HG03378 (cell line): ENCODE measurements at regions not wholly inside any gene's neighbourhood (a gene's known extent, or its start where the extent isn't known, plus 50 kb on each side); places are given as distances from the start of the nearest gene placed in this dataset.

Experiments used
- ATAC-seq: cut with Tn5 transposase; IDR thresholded peaks from one replicate; pipeline ENCODE4 v1.9.1; 2021; ENCODE audit warnings: mild to moderate bottlenecking, moderate library complexity; ENCODE audit not compliant: unreplicated experiment

DNA sequence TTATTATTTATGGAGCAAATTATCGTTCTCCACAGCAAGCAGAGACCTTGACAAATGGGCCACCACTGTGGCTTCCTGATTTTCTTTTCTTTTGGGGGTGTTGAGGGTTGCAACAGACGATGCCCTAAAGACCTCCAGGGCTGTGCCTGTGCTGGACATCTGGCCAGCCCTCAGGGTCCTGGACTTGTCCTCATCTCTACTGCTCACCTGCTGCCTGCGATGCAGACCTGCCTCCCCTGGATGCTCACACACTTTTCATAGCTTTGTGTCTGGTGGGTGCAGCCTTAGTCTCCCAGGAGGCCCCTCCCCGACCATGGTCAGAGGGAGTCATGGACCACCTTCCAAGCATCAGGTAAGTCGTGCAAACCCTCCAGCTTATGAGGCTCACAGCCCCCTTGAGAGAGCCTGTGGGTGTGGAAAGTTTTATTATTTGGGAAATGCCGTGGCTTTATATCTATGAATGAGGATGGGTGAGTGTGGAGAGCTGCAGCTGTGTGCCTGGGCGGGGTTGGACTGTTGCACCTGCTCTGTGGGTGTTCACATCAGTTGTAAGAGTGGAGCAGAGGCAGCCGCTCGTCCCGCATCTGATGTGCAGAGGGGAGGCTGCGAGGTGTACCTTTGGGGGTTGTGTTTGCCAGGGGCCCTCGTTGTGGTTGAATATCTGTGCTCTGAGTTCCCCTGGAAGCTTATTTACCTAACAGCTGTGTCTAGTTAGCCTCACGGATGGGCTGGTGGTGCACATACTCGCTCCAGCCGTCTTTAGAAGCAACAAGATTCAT lies 126.3 kb upstream of the IRX4 start:
- no peak for ATAC-seq

DNA sequence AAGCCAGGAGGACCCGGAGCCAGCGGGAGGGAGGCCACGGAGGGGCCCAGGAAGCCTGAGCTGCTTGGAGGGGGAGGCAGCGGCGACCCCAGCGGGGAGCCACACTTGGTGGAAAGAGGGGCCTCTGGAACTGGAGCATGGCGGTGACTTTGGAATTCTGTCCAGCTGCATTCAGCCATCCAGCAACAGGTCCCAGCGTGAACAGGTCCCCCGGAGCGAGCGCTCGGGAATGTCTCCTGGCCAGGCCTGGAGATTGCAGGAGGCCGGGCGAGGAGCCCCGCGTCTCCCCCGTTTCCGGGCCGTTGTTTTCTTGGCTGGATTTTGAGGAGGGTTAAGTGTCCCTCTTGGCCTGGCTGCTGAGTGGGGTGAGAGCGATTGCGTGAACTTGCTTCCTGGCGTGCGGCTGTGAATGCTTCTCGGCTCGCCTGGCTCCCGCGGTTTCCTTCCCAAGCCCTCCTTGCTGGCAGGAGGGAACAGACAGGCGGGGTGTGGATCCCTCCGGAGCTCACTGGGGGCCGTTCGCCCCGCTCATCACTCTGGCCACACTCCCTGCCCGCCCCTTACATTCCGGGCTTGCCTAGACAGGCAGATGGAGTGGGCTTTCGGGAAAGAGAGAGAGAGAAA lies 125.3 kb upstream of the IRX4 start:
- no peak for ATAC-seq

DNA sequence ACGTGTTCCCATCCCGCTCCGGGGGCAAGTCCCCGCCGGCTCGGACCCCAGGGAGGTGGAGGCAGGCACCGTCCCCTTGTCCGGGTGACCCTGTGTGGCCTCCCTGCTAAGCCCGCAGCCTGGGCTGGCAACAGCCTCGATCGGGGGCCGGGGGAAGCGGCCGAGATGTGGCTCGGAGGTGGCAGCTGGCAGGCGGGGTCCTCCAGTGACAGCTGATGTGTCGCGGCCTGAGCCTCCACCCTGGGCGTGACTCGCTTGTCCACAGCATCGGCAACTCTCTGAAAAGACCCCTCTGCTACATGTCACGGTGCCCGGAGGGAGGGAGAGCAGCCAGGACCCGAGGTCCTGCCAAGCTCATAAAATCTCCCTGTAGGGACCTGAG lies 124.8 kb upstream of the IRX4 start:
- no peak for ATAC-seq

DNA sequence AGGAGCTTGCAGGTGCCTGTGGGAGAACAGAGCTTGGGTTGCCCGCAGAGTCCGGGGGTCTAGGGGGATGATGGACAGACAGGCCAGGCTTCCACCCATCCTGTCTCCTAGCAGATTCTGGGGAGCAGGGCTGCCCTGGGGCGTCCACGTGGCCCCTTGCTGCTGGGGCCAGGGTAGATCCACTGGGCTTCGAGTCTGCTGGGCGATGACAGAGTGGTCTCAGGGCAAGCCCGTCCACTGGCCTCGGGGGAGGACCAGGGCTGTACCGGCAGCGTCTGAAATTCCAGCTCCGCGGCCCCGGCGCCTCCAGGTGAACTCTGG lies 124.2 kb upstream of the IRX4 start:
- no peak for ATAC-seq

DNA sequence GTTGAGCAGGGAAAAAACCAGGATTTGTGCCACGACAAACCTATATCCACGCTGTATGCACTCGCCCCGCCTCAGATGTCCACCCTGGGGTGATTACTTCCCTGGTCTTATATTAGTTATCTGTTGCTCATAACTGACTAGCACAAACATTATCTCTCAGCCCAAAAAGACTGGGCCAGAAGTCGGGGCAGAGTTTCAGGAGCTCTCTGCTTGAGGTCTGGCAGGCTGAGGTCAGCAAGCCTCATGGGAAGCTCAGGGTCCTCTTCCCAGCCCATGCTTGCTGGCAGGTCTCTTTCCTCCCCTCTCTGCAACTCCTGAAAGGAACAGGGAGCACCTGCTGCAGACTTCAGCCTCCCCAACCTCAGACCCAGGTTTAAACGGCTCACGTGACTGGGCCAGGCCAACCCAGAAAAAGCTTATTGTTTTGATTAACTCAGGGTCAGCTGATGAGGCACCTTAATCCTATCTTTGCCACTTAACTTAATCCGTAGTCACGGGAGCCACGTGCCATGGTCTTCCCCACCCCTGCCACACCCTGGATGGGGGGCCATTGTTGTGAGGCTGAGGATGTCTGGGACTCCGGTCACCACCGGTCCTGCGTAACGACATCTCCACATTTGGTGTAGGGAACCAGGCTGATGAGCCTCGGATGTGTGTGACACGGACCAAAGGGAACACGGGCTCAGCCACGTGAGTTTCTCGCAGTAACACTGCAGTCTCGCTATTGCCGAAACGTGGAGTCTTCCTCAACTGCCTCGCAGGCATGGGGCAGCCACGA lies 123.7 kb upstream of the IRX4 start:
- no peak for ATAC-seq

DNA sequence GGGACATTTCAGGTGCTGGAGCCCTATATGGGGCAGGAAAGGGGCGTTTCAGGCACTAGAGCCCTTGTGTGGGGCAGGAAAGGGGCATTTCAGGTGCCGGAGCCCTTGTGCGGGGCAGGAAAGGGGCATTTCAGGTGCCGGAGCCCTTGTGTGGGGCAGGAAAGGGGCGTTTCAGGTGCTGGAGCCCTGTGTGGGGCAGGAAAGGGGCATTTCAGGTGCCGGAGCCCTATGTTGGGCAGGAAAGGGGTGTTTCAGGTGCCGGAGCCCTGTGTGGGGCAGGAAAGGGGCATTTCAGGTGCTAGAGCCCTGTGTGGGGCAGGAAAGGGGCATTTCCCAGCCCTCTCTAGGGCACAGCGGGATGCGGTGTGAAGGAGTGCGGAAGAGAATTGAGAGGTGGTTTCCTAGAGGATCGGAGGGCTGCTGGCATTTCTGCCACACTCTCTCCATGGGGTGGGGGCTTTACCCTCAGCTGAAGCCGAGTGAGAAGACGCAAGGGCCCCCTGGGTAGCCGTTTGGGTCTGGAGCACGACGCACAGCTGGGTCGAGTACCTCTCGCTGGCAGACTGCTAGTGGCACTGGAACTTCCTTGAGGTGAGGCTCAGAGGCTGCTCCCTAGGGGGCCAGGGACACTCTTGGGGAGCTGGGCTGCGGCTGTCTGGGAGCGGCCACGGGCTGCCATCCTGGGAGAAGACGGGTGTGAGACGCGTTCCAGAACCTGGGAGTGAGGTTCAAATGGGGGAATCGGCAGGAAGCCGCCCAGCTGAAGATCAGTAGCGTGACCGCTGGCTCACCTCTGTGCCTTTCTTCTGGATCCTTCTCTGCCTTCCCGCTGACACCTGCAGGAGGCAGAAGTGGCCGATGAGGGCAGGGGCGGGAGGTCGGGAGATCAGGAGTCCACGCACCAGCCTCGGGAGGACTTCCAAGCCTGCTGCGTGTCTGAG lies 122.6 kb upstream of the IRX4 start:
- no peak for ATAC-seq

DNA sequence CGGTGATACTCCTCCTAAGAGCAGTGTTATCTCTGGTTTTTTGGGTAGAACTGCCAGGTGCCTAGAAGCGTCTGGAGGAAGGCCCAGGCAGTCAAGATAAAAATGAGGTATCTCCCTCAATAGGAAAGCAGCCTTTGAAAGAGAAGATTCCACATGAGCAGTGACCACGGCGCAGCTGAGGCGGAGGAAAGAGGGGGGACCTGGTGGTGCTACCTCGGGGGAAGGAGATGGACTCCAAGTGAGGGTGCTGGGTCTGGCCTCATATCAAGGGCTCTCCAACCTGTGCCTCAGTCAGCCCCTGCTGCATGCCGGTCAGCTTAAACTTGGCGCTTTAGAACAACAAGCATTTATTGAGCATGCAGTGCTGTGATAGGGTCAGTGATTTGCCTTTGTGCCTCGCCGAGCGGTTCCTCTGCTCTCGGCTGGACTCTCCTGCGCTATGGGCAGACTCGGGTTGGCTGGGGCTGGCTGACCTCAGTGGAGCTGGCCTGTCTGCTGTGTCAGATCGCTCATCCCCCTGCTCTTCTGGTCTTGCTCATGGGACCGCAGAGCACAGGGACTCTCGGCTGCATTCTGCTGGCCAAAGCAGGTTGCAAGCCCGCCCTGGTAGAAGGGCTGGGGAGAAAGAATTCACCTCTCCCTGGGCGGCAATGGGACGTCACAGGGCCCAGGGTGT lies 121.1 kb upstream of the IRX4 start:
- no peak for ATAC-seq

DNA sequence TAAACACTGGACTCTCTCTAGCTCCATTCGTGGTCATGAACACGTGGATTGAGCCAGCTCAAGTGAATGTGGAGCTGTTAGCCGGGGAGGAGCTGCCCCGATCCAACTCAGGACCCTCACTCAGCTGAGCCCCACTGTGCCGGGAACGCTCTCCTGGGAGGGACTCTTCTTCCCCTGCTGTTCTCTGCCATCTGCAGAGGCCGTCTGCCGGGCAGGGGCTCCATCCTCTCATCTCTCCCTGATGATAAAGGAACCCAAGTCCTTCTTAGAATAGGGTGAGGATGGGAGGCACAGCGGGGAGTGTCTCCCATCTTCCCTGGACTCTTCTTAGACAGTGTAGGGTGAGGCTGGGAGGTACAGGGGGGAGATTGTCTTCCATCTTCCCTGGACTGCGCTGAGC lies 120.5 kb upstream of the IRX4 start:
- ATAC-seq, result no peak

DNA sequence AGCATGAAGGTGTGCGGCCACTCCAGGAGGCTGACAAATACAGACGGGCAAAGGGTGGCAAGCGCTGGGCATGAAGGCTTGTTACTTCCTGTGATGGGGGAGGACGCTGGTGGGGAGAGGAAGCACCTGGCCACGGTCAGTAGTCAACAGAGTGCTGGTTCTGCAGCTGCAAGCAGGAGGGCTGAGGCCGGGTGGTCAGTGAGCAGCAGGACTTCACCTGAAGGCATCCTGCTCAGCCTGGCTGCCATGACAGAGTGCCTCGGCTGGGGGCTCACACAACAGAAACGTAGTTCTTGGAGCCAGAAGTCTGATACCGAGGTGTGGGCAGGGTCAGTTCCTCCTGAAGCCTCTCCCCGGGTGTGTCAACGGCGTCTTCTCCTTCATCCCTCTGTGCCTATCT lies 118.6 kb upstream of the IRX4 start:
- ATAC-seq, result no peak

DNA sequence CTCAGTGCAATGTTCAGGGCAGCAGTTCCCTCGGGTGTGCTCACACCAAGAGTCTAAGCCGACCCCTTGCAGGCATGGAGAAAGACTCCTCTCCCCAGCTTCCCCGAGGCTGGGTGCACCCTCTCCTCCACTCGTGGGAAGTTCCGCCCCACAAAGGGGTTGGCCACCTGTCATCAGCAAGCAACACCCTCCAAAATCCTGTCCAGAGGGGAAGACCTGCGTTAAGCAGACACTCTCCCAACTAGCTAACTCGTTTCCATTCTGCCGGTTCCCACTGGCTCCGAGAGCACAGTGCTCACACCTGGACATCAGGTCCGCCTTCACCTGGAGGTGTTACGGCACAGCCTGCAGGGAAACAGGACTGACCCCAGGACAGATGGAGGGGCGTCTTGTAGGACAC lies 117.9 kb upstream of the IRX4 start:
- no peak for ATAC-seq

DNA sequence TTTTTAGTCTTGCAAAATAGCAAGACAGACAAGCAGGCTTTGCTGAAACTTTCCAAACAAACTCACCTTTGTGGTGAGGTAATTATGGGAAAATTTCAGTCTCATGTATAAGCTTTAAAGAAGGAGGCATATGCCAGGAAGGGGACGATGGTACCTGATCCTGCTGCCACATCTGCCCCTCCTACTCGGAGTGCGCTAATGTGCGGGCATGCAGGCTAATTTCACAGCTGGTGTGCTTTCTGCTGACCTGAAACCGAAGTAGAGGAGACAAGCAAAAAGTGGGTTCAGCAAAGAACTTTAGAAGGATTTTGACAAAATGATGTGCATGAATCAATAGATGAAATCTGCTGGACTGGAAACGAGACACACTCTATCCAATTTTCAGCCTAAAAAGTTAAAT lies 117.1 kb upstream of the IRX4 start:
- no peak for ATAC-seq

DNA sequence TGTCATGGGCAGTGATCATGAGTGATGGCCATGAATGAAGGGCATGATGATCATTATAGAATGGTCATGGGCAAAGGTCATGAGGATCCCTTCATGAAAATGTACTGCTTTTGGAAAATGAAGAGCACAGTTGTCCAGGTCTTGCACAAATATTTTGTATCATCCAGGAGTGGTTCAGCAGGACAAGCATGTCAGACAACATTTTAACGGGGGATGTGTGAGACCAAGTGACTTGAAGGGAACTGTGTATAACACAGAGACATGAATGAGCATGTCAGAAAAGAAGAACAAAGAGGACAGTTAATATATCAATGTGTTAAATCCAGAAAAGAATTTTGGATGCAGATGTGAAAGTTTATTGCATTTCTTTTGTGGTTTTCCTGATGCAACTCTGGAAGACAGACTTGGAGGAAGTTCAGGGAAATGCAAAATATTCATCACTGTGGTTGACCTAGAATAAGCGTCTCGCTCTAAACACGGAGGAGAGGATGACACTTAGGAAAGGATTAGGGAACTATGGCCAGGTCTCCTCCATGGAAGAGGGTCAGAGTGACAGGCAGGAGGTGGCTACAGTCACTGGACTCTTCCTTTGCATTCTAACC lies 116.1 kb upstream of the IRX4 start:
- no peak for ATAC-seq

DNA sequence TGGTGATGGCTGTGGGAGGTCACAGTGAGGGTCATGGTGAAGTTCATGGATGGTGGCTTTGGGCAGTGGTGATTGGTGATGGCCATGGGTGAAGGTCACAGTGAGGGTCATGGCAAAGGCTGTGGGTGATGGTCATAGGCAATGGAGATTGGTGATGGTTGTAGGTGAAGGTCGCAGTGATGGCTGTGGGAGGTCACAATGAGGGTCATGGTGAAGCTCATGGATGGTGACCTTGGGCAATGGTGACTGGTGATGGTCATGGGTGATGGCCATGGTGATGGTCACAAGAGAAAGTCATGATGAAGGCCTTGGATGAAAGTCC lies 115.6 kb upstream of the IRX4 start:
- ATAC-seq, result no peak

DNA sequence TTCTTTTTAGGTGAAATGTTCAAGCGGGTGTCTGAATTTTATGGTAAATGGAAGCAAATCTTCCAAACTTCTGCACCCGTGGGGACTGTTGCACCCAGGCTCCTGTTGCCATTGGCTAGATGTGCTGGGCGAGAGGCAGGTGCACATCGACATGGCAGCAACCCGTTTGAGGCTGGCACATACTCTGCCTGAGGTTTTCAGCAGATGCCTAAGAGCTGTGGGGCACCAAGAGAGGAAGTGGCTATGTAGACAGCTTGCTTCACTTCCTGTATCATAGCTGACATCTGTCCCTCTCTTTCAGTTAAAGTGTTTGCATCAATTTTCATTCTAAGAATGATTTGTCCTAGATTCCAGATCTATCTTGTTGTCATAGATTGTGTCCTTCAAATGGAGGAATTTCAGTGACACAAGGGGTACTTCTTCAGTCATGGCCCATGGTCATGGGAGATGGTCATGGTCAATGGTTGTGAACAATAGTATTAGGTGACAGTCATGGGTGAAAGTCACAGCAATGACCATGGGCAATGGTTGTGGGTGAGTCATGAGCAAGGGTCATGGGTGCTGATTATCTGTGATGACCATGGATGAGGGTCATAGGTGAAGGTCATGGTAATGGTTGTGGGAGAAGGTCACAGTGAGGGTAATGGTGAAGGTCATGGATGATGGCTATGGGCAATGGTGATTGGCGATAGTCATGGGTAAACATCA lies 115.1 kb upstream of the IRX4 start:
- no peak for ATAC-seq

DNA sequence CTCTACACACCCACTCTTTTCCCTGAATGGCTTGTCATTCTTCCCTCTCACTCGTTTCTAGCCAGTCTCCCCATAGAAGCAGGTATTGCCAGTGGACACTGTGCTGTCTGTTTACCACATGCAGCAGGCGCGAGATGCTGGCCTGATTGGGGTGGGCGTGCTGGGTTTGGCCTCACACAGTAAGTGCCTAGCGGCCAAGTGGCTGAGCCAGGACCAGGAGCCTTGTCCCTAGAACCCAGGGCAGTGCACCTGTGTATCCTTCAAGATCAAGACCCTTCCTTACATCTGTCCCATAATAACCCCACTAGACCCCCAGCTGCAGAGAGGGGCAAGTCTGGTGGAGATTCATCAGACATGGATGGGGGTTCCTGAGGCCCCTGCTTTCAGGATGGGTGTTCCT lies 112.8 kb upstream of the IRX4 start:
- no peak for ATAC-seq

DNA sequence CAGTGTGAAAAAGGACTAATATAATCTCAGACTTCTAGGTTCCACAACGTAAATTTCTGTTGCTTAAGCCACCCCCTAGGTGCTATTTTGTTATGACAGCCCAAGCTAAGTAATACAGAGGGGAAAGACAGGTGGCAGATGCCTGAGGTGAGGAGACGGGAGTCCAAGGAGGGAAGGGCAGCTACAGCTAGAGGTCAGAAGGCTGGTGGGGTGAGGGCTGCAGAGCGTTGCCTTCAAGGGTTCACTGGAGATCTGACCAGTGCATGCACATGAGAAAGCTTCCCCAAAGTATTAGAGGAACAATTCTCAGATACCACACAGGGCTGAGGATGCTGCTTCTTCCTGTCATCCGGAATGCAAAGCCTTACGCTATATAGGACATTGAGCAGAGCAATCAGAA lies 104.7 kb upstream of the IRX4 start:
- no peak for ATAC-seq

DNA sequence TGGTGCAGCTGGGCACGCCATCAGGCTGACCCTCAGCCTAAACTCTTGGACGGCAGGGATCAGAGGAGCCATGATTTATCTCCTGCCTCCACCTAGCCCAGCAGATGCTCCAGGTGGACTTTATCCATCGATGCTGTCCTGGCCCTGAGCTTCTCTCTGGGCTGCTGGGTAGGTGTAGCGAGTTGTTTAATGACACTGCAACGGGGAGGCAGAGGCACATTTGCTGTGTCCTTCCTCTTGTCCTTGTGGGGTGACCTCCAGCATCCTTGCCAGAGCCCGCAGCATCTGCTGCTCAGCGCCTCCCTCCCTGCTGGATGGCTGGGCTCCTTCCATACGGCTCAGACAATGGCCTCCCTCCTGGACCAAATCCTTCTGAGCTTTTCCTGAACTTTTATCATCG lies 103.1 kb upstream of the IRX4 start:
- ATAC-seq, result no peak

DNA sequence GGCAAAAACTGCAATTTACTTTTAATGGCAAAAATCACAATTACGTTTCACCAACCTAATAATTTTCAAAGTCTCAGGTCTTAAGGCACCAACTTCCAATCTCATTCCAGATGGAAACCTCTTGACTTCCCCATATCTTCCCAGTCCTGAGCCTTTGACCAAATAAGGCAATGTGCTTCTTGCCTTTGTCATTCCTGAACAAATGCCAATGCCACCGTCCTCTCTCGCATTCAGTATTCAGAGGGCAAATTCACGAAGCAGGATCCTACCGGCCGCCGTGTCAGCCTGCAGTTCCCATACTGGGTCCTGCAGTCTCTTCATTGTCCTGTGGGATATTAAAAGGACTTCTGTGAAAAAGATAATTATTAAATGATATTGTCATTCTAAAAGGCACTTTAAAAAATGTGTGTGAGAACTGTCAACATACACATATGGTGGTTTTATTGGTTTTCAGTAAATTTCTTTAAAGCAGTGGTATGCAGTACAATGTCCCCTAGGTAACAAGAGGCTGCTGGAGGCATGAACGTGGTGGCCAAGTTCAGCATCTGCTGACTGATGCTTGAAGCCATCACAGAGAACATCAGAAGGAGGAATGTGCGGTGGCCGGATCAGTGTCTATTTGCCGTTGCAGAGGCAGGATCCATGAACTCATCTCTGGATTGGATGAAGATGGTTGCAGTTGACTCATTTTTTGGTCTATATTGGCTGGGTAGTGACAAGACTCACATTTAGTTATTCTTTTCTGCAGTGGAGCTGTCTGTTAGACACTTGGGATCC lies 101.4 kb upstream of the IRX4 start:
- no peak for ATAC-seq

DNA sequence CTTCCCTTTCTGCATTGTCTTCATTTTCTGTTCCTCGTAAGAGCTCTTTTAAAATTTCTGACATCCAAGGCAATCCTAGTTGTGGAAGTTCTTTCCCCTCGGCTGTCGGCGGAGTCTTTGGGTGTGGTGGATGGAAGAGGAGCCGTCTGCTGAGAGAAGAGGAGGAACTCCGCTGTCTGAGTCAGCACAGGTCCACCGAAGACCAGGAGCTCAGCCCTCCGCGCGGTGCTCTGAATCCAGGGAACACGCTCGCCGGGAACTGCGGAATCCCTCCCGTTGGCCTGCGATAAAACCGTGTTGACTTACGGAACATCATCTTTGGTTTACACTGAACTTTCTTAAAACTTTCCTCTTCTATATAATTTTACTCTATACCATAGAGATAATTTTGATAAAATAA lies 100.7 kb upstream of the IRX4 start:
- ATAC-seq, result no peak
